SK-N-SH treated with all-trans-retinoic acid at 6 μM for 48 hours (cell line): ENCODE measurements at regions not wholly inside any gene's neighbourhood (a gene's known extent, or its start where the extent isn't known, plus 50 kb on each side); places are given as distances from the start of the nearest gene placed in this dataset.

Source experiments
- ARNTL ChIP-seq: fragments of 450-650 bp; formaldehyde crosslinking; IDR thresholded peaks from 2 replicates; pipeline ENCODE4 v1.5.0; 2020; ENCODE audit warnings: low read depth, mild to moderate bottlenecking, moderate library complexity, borderline replicate concordance
- GLIS3 ChIP-seq: fragments of 250-450 bp; sonication (Bioruptor Pico); IDR thresholded peaks from 2 replicates; pipeline ENCODE4 v1.5.0; 2020; ENCODE audit warnings: mild to moderate bottlenecking, moderate library complexity
- OSR1 ChIP-seq: fragments of 250-450 bp; sonication (Bioruptor Pico); IDR thresholded peaks from 2 replicates; pipeline ENCODE4 v1.8.0; 2022; ENCODE audit warnings: moderate library complexity, mild to moderate bottlenecking, inconsistent platforms
- SNAI2 ChIP-seq: fragments of 250-450 bp; sonication (Bioruptor Pico); IDR thresholded peaks from 2 replicates; pipeline ENCODE4 v1.5.0; 2020; ENCODE audit warnings: mild to moderate bottlenecking, moderate library complexity
- TF ChIP-seq, protein P1 (sequence below): fragments of 250-450 bp; sonication (Bioruptor Pico); IDR thresholded peaks from 2 replicates; pipeline ENCODE4 v1.5.1; 2021; ENCODE audit warnings: mild to moderate bottlenecking, moderate library complexity

DNA sequence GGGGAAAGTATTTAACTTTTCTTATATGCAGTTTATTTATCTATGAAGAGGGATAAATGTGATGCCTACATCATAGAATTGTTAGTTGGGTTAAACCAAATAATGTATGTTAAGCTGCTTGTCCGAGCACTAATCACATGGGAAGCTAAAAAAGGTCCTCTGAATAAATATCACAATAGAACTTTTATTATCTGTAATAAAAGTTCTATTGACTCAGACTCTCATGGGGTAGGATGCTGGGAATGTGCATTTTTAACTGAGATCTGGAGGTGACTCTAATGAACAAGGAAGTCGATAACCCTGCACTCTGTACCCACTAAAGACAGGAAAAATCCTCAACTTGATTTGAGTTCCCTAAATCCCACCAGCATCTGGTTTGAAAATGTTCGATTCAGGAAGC, 205.9 kb upstream of the IL12B start:
- TF ChIP-seq, protein P1, sequence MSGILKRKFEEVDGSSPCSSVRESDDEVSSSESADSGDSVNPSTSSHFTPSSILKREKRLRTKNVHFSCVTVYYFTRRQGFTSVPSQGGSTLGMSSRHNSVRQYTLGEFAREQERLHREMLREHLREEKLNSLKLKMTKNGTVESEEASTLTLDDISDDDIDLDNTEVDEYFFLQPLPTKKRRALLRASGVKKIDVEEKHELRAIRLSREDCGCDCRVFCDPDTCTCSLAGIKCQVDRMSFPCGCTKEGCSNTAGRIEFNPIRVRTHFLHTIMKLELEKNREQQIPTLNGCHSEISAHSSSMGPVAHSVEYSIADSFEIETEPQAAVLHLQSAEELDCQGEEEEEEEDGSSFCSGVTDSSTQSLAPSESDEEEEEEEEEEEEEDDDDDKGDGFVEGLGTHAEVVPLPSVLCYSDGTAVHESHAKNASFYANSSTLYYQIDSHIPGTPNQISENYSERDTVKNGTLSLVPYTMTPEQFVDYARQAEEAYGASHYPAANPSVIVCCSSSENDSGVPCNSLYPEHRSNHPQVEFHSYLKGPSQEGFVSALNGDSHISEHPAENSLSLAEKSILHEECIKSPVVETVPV (CRISPR knock-in tag) = no peak
- TF ChIP-seq GLIS3 (CRISPR knock-in tag) (no peak), OSR1 (CRISPR knock-in tag) (no peak), SNAI2 (CRISPR knock-in tag) (no peak), ARNTL (CRISPR knock-in tag) (no peak)
